IMR-90 (cell line): ENCODE measurements at regions not wholly inside any gene's neighbourhood (a gene's known extent, or its start where the extent isn't known, plus 50 kb on each side); places are given as distances from the start of the nearest gene placed in this dataset.

ENCODE experiments used
- BHLHE40 ChIP-seq: fragments of 150-350 bp; IDR thresholded peaks from 2 replicates; pipeline ENCODE4 v1.6.1; 2016; ENCODE audit warnings: mild to moderate bottlenecking, low read depth, low read length
- CEBPB ChIP-seq: IDR thresholded peaks from 2 replicates; pipeline ENCODE4 v1.6.1; 2012; ENCODE audit warnings: low read depth, low read length, improper control_type of control experiment
- POLR2A ChIP-seq: IDR thresholded peaks from 2 replicates; pipeline ENCODE4 v1.6.1; 2012; ENCODE audit warnings: mild to moderate bottlenecking, low read depth, low read length
- RFX5 ChIP-seq: IDR thresholded peaks from 2 replicates; pipeline ENCODE4 v1.8.0; 2012; ENCODE audit warnings: low read depth, mild to moderate bottlenecking, low read length, moderate library complexity
- TF ChIP-seq, protein P1 (sequence below): conservative IDR thresholded peaks from 2 replicates; pipeline ENCODE4 v1.5.1; 2012; ENCODE audit warnings: mild to moderate bottlenecking, low read depth, low read length, improper control_type of control experiment

DNA sequence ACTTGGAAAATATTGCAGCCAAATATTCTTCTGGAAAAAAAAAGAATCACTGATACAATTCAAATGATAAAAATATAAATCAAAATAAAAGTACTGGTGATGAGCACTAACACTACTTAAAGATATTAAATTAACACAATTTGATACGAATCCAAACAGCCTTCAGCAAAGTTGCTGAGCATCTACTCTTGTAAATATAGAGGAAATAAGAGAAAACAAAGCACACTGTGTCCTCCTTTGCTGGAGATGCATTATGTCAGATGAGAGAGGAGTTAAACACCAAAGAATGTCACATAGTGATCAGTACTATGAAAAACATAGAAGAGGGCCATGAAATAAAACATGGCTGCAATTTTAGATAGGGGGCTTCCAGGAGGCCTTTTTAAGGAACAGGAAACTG, 177.4 kb upstream of the RNPC3 start:
- TF ChIP-seq CEBPB (no peak), RFX5 (no peak), POLR2A (no peak), BHLHE40 (no peak)
- TF ChIP-seq, protein P1, sequence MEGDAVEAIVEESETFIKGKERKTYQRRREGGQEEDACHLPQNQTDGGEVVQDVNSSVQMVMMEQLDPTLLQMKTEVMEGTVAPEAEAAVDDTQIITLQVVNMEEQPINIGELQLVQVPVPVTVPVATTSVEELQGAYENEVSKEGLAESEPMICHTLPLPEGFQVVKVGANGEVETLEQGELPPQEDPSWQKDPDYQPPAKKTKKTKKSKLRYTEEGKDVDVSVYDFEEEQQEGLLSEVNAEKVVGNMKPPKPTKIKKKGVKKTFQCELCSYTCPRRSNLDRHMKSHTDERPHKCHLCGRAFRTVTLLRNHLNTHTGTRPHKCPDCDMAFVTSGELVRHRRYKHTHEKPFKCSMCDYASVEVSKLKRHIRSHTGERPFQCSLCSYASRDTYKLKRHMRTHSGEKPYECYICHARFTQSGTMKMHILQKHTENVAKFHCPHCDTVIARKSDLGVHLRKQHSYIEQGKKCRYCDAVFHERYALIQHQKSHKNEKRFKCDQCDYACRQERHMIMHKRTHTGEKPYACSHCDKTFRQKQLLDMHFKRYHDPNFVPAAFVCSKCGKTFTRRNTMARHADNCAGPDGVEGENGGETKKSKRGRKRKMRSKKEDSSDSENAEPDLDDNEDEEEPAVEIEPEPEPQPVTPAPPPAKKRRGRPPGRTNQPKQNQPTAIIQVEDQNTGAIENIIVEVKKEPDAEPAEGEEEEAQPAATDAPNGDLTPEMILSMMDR: no peak
